GM21786 (cell line): ENCODE measurements at regions not wholly inside any gene's neighbourhood (a gene's known extent, or its start where the extent isn't known, plus 50 kb on each side); places are given as distances from the start of the nearest gene placed in this dataset.
"Not testable (repeated sequence)": the region's sequence is repeated elsewhere in the genome, so short reads cannot be mapped to it uniquely, and the experiment has no call there.

Source experiments
- ATAC-seq: cut with Tn5 transposase; IDR thresholded peaks from one replicate; pipeline ENCODE4 v1.9.1; 2021; ENCODE audit not compliant: unreplicated experiment

- ATAC-seq = no peak
Observed at GRCh38 chr11:29184939-29185890, 831.6 kb downstream of the KCNA4 start.

- no peak for ATAC-seq
Observed at GRCh38 chr11:29183301-29183700, 833.5 kb downstream of the KCNA4 start.

- no peak for ATAC-seq
Observed at GRCh38 chr11:29173660-29174062, 843.2 kb downstream of the KCNA4 start.

- no peak for ATAC-seq
Observed at GRCh38 chr11:29171360-29171950, 845.4 kb downstream of the KCNA4 start.

GRCh38 chr11:29166306-29166705, 850.5 kb downstream of the KCNA4 start:
- ATAC-seq = no peak

GRCh38 chr11:29163231-29163630, 853.6 kb downstream of the KCNA4 start:
- ATAC-seq = no peak

- no peak for ATAC-seq
Observed at GRCh38 chr11:29162491-29162890, 854.3 kb downstream of the KCNA4 start.

GRCh38 chr11:29161191-29161590, 855.6 kb downstream of the KCNA4 start:
- no peak for ATAC-seq

- ATAC-seq = peak; percentile 85
Observed at GRCh38 chr11:29159552-29160465, 857.0 kb downstream of the KCNA4 start.

GRCh38 chr11:29153078-29153477, 863.8 kb downstream of the KCNA4 start:
- no peak for ATAC-seq

GRCh38 chr11:29142573-29142972, 874.3 kb downstream of the KCNA4 start:
- not testable (repeated sequence) for ATAC-seq

GRCh38 chr11:29135504-29135903, 881.3 kb downstream of the KCNA4 start:
- ATAC-seq = no peak

GRCh38 chr11:29131055-29131454, 885.8 kb downstream of the KCNA4 start:
- ATAC-seq = no peak

- ATAC-seq = no peak
Observed at GRCh38 chr11:29129844-29130243, 887.0 kb downstream of the KCNA4 start.

- no peak for ATAC-seq
Observed at GRCh38 chr11:29127461-29127860, 889.4 kb downstream of the KCNA4 start.

GRCh38 chr11:29125606-29126005, 891.2 kb downstream of the KCNA4 start:
- ATAC-seq = no peak

GRCh38 chr11:29124470-29124869, 892.4 kb downstream of the KCNA4 start:
- no peak for ATAC-seq

GRCh38 chr11:29119707-29120618, 896.9 kb downstream of the KCNA4 start:
- no peak for ATAC-seq

- no peak for ATAC-seq
Observed at GRCh38 chr11:29119116-29119515, 897.7 kb downstream of the KCNA4 start.

- no peak for ATAC-seq
Observed at GRCh38 chr11:29100967-29101366, 915.9 kb downstream of the KCNA4 start.
